HEK293T (cell line): ENCODE measurements at regions not wholly inside any gene's neighbourhood (a gene's known extent, or its start where the extent isn't known, plus 50 kb on each side); places are given as distances from the start of the nearest gene placed in this dataset.

Experiments used
- ARNT ChIP-seq: fragments of 450-650 bp; IDR thresholded peaks from 2 replicates; pipeline ENCODE4 v1.6.1; 2017; ENCODE audit warnings: mild to moderate bottlenecking
- BHLHE40 ChIP-seq: fragments of 450-650 bp; IDR thresholded peaks from 2 replicates; pipeline ENCODE4 v1.6.1; 2016; ENCODE audit warnings: mild to moderate bottlenecking, moderate library complexity, borderline replicate concordance
- FOXA1 ChIP-seq: fragments of 450-650 bp; IDR thresholded peaks from 2 replicates; pipeline ENCODE4 v1.6.1; 2016; ENCODE audit warnings: mild to moderate bottlenecking
- FOXM1 ChIP-seq: fragments of 450-650 bp; IDR thresholded peaks from 2 replicates; pipeline ENCODE4 v1.6.1; 2017; ENCODE audit warnings: mild to moderate bottlenecking, borderline replicate concordance
- SP1 ChIP-seq: fragments of 450-650 bp; IDR thresholded peaks from 2 replicates; pipeline ENCODE4 v1.6.1; 2017
- SUZ12 ChIP-seq: fragments of 450-650 bp; IDR thresholded peaks from 2 replicates; pipeline ENCODE4 v1.6.1; 2016; ENCODE audit warnings: mild to moderate bottlenecking
- TARDBP ChIP-seq: fragments of 450-650 bp; IDR thresholded peaks from 2 replicates; pipeline ENCODE4 v1.6.1; 2016

DNA sequence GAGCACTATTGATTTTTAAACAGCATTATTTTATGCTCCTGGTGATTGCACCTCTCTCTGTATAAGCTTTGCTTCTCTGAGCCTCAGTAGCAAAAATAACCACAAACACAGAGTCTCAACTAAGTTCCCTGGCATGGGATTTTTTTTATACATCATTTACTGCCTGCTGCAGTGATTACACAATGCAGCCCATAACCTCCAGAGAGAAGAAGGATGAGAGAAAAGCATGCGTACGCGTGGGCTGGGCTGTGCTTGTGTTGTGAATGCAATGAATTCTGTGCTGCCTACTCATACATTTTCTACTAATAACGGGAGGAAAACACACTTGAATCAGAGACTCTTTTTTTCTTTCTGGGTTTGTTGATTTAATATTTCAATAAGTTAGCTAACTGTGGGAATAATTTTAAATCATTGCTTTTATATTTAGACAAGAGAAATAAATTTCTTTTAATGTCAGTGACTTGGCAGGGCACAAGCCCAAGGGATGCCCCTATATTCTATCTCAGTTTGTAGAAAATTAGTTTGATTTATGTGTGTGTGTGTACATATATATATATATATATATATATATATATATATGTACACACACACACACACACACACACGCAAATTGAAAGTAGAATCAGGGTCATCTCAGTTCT is 351.5 kb downstream of the MED10 start:
- TF ChIP-seq SP1: no peak
- TF ChIP-seq FOXM1: no peak
- TF ChIP-seq ARNT: no peak
- TF ChIP-seq FOXA1: no peak
- TF ChIP-seq SUZ12: no peak
- TF ChIP-seq BHLHE40: no peak
- TF ChIP-seq TARDBP: no peak
